ENCODE measurements at regions not wholly inside any gene's neighbourhood (a gene's known extent, or its start where the extent isn't known, plus 50 kb on each side); places are given as distances from the start of the nearest gene placed in this dataset.

DNA sequence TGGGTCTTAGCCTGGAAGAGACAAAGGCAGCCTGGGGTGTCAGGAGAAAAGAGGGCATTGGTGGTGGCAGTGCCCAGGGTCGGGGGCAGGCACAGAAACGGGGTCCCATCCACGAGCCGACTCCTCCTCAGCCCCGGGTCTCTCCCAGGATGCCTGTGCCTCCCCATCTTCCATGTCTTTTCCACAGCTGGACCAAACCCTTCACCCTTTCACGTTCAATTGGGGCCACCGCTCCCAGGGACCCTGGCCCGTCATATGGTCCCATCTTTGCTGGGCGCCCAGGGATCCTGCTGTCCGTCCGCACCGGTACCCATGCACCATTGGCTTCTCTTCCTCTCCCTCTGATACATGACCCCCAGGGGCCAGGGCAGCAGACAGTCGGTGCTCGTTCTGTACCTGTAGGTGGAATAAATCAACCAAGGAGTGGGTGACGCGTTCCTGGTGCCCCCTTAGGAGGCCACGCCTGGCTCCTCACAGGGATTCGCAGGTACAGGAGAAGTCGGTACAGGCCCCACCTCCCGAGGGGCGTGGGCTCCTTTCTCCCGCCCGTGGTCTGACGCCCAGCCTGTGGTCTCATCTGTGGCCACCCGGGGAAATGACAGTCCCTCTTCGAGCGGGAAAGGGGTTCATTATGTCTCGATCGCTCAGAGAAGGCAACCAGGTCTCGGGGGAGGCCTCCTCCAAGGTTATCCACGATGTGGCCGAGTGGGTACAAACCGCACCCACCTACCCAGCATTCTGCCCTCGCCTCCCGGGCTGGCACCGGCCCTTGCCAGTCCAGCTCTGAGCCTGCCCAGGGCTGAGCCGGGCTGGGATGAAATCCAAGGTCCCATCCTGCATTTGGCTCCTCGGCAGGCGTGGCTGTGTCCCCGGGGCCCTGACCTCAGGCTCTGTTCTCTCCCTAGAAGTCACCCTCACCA is 1493.6 kb downstream of the BRD1 start:
- DNase-seq = no peak

DNA sequence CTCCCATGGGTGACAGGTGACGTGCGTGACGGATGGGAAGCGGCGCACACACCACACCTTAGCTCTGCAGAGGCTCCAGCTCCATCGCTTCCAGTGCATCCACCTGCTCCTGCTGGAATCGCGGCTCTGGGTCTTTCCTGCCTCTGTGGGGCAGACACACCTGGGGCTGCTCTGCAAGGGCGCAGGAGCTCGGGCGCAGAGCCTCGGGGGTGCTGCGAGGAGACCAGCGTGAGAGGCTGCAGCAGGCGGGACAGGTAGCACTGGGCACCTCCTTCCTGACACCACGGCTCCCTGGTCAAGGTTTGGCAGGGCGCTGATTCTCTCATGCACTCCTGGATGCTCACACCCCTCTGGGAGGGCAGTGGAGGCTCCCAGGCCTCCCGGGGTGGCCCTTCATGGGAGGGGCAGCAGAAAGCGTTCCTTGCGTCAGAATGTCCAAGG is 1494.3 kb downstream of the BRD1 start:
- no peak for DNase-seq

DNA sequence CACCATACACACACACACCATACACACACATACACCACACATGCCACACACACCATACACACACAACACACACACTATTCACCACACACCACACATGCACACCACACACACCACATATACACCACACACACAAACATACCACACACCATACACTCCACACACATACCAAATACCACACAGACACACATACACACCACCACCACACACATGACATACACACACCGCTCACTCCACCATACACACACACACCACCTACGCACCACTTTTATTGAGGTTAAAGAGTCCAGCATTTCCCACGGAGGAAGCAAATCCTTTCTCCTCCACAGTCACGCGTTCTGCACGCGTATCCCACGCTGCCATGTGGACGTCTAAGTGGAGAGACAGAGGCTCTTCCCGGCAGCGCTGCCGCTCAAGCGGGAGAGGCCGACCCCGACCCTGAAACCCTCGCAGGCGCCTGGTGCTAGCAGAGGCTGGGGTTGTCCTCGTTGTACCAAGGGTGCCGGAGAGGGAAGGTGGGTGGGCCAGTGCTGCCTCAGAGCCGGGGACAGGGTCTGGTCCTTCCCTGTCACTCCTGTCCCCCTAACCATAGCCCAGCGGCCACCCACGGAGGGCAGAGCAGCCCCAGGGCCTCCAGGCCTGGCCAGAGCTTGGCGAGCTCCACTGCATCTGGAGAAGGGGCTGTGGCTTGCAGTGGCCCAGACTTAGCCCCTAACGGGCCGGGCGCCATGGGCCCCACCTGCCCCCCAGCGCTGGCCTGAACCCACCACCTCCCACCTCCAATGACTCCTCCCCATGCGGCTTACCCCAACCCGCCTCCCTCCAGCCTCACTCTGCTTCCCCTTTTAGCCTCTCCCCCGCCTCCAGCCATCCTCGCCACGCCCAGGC is 1495.0 kb downstream of the BRD1 start:
- DNase-seq = no peak

DNA sequence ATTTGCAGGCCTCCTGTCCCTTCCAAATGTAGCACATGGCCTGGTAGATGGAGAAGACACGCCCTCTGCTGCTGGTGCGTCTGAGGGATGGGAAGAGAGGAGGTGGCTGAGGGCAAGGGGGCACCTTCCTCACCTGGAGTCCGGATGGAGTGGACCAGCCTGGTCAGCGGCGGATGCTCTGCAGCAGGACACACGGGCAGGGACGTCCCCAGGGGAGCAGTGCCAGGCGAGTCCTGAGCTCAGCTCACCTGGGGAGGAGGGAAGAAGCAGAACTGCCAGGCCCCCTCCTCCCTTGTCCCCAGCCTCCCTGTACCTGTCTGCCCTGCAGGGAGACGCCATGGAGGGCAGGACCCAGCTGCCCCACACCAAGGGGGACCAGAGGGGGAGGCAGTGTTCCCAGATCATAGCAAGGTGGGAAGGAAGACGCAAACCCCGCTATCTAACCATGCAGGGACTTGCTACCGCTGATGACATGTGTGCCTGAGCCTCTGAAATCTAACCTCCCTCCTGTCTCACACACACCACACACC is 1495.9 kb downstream of the BRD1 start:
- no peak for DNase-seq

DNA sequence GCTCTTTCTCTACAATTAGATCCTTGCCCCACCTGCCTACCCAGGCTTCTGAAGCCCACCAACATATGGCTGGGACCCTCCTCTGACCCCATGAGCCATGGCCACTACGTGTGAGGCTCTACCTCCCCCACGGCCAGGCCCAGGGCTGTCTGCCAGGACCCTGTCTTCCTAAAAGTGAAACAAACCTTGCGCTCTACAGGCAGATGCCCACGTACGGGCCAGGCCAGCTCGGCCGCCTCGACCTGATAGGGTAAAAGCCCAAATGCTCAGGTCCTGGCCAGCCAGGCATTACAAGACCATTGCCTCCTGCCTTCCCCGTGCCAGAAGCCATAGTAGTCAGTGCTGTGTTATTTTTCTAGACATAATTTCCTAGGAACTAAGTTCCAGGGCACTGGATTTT is 1496.4 kb downstream of the BRD1 start:
- DNase-seq = no peak

DNA sequence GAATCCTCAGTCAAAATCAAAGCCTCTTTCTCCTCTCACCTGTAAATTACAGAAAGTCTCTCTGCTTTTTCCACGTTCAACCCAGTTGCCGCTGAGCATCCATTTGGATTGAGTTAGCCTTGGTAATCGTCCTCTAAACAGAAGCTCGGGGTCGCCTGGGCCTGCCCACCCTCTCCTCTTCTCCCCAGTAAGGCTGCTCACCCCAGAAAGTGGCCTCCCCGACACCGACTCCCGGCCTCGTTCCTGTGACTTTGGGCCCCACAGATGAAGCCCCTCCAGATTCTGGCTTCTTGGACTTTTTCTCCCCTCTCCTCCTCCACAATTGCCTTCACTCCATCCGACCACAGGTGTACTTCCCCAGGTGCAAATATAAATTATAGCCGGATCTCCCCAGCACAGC is 1500.0 kb downstream of the BRD1 start:
- DNase-seq = no peak

DNA sequence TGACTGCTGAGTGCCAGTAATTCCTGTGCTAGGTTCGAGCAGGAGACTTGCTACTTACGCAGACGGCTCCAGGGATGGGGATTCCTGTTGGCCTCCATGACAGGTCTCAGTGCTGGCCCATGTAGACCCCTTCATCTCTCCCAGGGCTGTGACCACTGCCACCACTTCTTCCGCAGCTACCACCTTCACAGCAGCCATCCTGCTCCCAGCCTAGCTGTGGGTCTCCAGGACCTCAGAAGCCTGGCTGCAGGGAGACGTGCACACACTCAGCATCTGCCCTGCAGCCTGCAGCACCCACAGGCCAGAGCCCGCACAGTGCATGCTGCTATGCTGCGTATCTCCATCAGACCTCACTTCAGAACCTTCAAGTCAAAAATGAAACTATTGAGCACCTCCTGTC is 1503.9 kb downstream of the BRD1 start:
- DNase-seq = no peak

DNA sequence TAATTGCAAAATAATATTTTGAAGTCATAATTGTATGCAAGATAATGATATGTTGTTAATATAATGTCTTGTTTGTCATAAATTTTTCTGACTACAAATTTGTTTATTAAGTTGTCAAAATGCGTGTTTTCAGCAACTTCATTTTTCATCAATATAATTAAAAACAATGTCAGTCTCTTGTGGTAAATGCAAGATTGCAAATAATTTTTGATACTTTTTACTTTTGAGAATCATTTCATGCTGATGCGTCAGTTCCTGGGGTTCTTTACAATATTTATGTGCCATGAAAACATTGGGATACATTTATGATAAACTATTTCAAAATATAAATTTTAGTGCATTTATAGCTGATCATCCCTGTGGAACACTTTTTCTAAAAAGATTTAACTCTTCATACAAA is 1504.8 kb downstream of the BRD1 start:
- no peak for DNase-seq

DNA sequence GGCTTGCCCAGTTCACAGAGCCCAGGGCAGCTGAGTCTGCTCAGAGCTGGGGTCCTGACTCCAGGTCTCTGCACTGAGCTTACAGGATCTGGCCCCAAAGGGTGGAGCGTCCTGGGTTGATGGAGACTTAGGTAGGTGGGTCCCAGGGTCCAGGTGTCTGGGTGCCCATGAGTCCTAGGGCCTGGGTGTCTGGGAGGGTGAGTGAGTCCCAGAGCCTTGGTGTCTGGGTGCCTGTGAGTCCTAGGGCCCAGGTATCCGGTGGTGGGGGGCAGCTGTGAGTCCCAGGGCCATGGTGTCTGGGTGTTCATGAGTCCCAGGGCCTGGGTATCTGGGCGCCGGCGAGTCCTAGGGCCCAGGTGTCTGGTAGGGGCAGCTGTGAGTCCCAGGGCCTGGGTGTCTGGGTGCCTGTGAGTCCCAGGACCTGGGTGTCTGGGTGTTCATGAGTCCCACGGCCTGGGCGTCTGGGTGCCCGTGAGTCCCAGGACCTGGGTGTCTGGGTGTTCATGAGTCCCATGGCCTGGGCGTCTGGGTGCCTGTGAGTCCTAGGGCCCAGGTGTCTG is 1505.6 kb downstream of the BRD1 start:
- no peak for DNase-seq

DNA sequence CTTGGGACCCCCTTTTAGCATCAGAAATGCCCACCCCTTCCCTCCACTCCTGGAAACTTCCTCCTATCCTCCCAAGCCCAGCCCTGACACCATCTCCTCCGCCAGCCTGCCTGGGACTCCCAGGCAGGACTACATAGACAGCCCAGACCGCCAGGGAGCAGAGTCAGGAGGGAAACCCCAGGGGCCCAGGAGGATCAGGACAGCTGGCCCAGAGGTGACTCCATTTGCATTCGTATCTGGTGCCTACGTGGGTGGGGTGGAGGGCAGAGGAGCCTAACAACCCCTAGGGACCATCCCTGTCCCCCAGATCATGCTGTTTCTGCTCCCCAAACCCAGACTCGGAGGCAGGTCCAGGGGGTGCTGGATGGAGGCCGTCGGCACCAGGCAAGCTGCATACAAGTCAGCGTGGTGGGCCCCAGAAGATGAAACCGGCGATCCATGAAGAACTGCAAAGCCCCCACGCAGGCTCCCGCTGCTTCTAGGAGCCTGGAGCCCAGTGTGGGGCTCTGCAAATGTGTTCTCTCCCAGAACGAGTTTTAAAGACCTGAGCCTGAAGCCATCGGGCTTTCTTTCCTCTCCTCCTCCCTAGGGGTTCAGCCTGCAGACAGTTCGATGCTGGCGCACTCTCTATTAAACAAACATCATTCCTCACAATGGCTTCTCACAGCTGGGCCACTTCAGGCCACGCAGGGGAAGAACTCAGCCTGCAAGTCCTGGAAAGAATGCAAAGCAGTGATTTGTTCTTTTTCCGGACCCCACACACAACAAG is 1506.8 kb downstream of the BRD1 start:
- no peak for DNase-seq

DNA sequence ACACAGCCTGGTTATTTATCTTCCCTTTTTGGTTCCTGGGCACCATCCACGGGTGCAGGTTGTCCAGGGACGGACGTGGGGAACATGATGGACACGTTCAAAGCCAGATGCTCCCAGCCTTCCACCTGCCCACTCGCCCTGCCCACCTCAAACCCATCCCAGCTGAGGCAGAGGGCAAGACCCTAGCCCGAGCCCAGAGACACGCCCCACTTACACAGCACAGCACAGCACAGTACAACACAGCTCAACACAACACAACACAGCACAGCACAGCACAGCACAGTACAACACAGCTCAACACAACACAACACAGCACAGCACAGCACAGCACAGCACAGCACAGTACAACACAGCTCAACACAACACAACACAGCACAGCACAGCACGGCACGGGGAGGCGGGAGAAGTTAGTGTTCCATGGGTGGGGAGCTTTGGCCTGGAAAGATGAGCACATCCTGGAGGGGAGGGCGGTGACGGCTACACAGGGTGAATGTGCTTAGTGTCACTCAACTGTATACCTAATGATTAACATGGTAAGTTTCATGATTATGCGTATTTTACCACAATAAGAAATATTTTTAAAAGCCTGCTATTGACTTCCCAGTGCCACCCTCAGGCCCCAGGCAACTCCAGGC is 1507.5 kb downstream of the BRD1 start:
- no peak for DNase-seq

DNA sequence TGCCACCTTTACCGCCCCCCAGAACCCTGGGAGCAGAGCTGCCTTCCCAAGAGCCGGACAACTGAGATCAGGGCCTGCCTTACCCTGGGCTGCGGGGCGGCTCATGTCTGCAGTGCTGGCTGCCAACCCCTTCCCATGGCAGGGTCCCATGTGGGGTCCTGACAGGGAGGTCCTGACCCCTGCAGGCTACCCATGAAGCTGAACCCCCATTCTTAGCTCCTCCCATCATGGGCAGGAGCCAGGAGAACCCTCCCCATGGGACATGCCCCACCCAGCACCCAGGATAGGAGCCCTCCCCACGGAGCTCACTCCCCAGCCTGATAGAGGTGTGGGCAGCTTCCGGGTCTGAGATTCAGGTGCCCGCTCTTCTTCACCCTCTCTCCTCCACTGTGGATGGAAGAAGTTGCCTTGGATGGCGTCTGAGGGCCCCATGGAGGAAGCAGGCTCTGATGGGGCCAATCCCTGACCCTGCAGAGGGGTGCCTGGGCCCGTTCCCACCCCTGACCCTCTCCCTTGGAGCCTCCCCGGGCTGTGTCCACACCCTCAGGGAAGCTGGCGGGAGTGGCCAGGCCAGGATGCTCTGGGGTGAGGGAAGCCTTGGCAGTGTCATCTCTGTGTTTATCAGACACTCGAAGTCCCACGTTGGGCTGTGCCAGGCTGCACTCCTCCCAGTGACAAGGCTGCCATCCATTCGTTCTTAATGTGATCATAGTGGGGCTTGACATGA is 1508.2 kb downstream of the BRD1 start:
- no peak for DNase-seq

DNA sequence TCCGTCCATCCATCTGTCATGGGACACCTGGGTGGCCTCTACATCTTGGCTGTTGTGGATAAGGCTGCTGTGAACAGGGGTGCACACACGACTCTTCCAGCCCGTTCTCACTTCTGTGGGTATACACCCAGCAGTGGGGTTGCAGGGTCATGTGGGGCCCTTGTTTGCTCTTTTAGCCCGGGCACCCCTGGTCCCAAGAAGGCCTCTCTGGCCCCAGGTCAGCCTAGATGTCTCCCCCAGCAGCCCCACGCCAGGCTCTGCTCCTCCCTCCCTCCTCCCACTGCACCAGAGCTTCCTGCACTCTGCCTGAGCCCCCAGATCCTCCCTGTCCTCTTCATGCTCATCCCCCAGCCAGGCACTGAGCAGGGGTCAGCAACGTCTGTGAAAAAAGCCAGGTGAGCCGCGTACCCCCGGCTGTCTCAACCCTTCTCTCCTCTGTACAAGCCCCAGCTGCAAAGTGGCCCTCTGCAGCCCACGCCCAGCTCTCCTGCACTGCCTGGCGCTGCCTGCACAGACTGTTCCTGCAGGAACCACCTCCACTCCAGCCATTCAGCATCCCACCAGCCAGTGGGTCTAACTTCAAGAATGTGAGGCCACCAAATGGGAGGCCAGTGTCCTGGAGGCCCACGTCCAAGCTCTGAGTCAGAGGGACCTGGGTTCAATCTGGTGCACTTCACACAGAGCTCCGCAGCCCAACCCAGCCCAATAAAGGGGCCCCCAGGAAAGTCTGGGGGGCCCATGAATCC is 1508.9 kb downstream of the BRD1 start:
- no peak for DNase-seq

DNA sequence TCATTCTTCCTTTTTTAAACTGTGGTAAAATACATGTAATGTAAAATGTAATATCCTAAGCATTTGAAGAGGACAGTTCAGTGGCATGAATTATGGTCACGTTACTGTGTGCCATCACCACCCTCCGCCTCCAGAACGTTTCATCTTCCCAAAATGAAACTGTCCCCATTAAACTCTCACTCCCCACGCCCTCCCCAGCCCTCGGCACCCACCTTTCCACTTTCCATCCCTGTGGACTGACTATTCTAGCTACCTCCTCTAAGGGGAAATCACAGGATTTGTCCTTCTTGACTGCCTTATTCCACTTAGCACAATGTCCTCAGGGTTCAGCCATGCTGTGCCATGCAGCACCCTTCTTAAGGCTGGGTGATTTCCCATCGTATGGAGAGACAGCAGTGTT is 1509.5 kb downstream of the BRD1 start:
- DNase-seq = no peak

DNA sequence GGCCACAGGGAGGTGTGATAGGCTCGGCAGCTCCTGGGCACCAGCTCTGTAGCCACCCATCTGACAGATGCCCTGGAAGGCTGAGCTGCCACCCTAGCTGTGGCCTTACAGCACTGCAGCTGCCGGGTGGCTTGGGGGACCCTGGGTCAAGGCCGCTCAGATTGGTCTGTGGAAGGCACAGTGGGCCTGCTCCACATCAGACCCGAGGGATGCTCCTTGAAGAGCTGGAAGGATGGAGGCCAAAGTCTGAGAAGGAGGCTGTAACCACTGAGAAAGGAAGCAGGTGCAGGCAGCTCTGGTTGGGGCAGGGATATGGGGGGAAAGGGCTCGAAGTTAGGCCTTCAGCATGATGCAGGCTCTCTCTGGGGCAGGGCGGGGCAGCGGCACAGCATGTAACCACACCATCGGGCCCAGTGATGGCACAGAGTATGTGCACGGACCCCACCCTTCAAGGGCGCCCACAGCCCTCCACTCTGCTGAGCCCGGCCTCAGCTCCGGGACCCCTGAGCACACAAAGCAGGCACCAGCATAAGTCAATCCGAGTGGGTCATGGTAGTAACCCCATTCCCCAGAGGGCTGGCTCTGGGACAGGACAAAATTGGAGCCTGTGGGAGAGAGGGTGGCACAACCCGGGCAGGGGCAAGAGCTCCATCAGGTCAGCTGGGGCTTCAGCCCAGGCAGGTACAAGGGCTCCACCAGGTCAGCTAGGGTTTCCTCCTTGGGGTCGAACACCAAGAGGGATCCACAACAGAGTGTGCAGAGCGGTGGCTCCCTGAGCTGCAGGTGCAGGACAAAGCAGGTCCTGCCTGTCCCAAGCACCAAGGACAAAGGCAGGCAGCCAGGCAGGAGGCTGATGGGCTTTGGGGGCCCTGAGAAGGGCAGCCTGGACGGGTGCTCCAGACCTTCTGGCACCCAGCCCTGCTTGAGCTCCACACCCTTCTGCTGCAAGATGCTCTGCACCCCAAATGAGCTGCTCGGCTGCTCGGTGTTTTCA is 1511.1 kb downstream of the BRD1 start:
- no peak for DNase-seq

DNA sequence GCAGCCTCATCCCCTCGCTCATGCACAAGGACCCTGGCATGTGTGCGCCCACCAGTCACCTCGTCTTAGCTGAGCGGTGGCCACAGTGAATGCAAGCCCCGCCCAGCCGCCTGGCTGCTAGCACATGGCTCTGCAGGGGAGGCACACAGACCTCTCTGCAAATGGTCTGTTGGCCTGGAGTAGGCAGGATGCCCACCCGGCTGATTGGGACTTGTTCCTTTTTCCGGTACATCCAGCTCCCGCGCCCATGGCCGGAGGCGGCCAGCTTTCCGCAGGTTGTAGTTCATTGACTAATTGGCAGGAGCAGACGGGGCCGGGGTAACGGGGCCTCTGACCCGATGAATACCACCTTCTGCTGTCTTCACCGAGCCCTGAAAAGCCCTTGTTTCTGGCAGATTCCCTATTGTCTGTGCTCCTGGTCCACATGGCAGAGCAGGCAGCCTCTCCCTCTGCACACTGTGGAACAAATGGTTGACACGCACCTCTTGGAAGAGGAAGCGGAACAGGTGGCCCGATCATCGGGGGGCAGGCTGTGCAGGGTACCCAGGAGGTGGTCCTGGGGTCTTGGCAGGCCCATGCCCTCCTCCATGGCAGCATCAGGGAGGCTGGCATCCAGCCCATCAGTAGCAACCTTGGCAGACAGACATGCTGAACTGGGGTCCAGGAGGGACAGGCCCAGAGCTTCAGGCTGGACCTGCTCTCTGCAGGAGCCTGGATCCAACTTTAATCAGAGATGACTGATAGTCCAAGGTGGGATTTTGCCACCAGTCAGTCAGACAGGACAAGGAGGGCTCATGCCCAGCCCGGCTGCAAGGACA is 1512.0 kb downstream of the BRD1 start:
- DNase-seq = peak; percentile 92

DNA sequence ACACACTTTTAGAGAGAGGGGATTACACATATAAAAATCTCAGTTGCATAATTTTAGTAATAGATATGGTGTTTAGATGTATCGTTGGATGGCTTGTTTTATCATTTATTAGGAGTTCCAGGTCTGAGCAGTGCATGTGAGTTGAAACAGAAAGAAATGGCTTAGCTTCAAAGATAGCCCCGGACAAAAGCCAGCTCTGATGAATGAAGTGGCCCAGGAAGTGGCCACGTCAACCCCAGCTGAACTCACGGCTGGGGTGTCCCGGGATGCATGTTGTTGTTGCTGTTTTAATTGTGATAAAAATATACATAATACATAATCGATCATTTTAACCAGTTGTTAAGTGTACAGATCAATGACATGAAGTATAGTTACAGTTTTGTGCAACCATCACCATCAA is 1513.6 kb downstream of the BRD1 start:
- DNase-seq = no peak

DNA sequence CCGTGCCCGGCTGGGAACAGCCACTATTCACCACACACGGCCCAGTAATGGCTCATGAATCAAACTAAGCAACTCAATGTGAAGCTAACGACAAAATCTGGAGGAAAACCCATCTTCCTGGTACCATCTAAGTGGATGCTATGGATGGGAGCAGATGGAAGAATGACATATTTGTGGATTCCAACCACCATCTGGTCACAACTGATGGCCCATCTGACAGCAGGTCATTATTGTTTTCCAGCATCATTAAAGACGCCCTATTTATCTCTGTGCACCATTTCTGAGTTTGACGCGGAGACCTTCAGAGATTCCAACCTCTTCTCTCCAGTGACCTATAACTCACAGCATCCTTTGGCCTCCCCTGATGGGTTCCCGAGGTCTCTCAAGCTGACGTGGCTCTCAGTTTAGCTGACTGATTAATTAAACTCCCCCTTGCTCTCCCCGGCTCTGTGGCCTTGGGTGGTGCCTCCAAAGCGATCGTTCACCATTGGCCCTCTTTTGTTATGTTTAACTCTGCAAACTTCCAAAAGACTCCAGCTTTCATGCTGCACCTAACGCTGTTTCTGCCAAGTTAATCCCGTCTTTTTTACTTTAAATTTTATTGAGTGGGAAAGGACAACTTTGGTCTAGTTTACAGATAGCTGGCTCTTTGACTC is 1514.4 kb downstream of the BRD1 start:
- peak; percentile 1 for DNase-seq
